ENCODE measurements at regions not wholly inside any gene's neighbourhood (a gene's known extent, or its start where the extent isn't known, plus 50 kb on each side); places are given as distances from the start of the nearest gene placed in this dataset.

DNA sequence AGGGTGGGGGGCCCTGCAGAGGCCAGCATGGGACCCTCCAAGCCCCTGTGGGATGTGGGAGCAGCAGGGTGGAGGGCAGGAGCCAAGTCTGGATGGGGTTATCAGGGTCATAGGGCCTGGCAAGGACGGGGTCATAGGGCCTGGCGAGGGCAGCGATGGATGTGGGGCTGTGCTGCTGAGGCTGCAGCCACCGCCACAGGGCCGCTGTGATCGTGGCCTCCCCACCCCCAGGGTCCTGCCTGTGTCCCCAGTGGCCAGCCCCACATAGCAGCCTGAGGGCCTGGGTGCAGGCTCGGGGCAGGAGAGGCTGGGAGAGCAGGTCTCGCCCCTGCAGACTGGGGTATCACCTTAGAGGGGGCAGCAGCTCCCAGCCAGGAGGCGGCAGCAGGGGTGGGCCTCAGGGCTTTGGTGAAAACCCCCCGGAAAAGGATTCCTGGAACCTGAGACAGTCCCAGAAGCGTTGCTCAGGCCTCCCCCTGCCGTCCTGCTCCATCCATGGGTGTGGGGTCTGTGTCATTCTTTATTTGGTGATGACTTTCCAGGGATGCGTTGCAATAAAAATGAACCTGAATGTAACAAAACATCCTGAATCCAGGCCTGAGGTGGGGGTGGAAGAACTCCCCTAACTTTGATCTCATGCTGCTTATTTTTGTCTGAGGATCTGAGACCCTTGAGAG lies 107.3 kb upstream of the SHH start:
- Histone ChIP-seq H3K27ac (ENCODE audit: low read length) (peak overlapping the region; percentile 70), H3K4me1 (ENCODE audit: control insufficient read depth, insufficient read depth, low read length) (peaks cover 27% of the 10 kb centered on the region), H3K4me3 (ENCODE audit: low read depth in 2 of 2, low read length in 2 of 2) (no peak overlapping the region), H3K9me3 (ENCODE audit: control insufficient read depth, insufficient read depth, low read depth, low read length) (no peaks in the 10 kb centered on the region), H3K27me3 (ENCODE audit: control insufficient read depth, insufficient read depth, low read length) (no peaks in the 10 kb centered on the region), H3K36me3 (ENCODE audit: control insufficient read depth, insufficient read depth, low read length) (no peaks in the 10 kb centered on the region)
- DNase-seq (ENCODE audit: low read depth, low spot score) = no peak
- in situ Hi-C loops (cut with HindIII; ENCODE audit: low pct_unique_long_range_greater_than_20kb, low sequenced_read_pairs) = no loop called here
- intact Hi-C loops (cut with micrococcal nuclease; ENCODE audit: unreplicated experiment) = no loop called here
- no TSS peak for BruUV-seq (replicated peaks)
- no peak for TF ChIP-seq POLR2AphosphoS5 (IDR thresholded peaks at IDR 0.05; ENCODE audit: low read depth, low read length)
- ChIA-PET POLR2A (no interaction called here), CTCF (no interaction called here)
- peak; percentile 84 for ATAC-seq

DNA sequence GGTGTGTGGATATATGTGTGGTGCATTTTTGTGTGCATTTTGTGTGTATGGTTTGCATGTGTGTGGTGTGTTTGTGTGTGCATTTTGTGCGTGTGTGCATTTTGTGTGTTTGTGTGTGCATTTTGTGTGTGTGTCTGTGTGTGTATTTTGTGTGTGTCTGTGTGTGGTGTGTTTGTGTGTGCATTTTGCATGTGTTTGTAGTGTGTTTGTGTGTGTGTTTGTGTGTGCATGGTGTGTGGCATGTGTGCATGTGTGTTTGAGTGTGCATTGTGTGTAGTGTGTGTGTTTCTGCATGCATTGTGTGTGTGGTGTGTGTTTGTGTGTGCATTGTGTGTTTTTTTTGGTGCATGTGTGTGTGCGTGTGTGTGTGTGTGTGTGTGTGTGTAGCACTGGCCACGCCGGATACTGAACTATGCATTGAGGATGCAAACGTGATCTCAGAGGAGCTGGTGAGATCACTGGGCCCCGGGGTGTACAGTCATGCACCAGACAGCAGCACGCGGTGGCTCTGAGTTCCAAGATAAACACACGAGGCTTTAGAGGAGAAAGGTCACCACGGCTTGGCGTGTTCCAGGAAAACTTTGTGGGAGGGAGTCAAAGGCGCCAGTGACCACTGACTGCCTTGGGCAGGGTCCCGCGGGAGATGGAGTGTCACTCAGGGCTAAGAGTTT lies 106.6 kb upstream of the SHH start:
- ChIA-PET POLR2A (no interaction called here), CTCF (no interaction called here)
- Histone ChIP-seq H3K36me3 (ENCODE audit: control insufficient read depth, insufficient read depth, low read length) (no peaks in the 10 kb centered on the region), H3K27me3 (ENCODE audit: control insufficient read depth, insufficient read depth, low read length) (no peaks in the 10 kb centered on the region), H3K4me3 (ENCODE audit: low read depth in 2 of 2, low read length in 2 of 2) (no peak overlapping the region), H3K9me3 (ENCODE audit: control insufficient read depth, insufficient read depth, low read depth, low read length) (no peaks in the 10 kb centered on the region), H3K27ac (ENCODE audit: low read length) (peak overlapping the region; percentile 70), H3K4me1 (ENCODE audit: control insufficient read depth, insufficient read depth, low read length) (peaks cover 27% of the 10 kb centered on the region)
- in situ Hi-C loops (cut with HindIII; ENCODE audit: low pct_unique_long_range_greater_than_20kb, low sequenced_read_pairs) = no loop called here
- no TSS peak for BruUV-seq (replicated peaks)
- peak; percentile 95 for ATAC-seq
- no peak for TF ChIP-seq SIN3A (IDR thresholded peaks at IDR 0.05; ENCODE audit: borderline replicate concordance, insufficient read depth, low read depth, low read length)
- TF ChIP-seq POLR2AphosphoS5 (IDR thresholded peaks at IDR 0.05; ENCODE audit: low read depth, low read length) = peak; percentile 76
- TF ChIP-seq, protein P1, sequence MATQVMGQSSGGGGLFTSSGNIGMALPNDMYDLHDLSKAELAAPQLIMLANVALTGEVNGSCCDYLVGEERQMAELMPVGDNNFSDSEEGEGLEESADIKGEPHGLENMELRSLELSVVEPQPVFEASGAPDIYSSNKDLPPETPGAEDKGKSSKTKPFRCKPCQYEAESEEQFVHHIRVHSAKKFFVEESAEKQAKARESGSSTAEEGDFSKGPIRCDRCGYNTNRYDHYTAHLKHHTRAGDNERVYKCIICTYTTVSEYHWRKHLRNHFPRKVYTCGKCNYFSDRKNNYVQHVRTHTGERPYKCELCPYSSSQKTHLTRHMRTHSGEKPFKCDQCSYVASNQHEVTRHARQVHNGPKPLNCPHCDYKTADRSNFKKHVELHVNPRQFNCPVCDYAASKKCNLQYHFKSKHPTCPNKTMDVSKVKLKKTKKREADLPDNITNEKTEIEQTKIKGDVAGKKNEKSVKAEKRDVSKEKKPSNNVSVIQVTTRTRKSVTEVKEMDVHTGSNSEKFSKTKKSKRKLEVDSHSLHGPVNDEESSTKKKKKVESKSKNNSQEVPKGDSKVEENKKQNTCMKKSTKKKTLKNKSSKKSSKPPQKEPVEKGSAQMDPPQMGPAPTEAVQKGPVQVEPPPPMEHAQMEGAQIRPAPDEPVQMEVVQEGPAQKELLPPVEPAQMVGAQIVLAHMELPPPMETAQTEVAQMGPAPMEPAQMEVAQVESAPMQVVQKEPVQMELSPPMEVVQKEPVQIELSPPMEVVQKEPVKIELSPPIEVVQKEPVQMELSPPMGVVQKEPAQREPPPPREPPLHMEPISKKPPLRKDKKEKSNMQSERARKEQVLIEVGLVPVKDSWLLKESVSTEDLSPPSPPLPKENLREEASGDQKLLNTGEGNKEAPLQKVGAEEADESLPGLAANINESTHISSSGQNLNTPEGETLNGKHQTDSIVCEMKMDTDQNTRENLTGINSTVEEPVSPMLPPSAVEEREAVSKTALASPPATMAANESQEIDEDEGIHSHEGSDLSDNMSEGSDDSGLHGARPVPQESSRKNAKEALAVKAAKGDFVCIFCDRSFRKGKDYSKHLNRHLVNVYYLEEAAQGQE (IDR thresholded peaks at IDR 0.05; ENCODE audit: insufficient read depth in 1 of 2, low read depth in 2 of 2, low read length in 1 of 2) = no peak
- TF ChIP-seq, protein P2, sequence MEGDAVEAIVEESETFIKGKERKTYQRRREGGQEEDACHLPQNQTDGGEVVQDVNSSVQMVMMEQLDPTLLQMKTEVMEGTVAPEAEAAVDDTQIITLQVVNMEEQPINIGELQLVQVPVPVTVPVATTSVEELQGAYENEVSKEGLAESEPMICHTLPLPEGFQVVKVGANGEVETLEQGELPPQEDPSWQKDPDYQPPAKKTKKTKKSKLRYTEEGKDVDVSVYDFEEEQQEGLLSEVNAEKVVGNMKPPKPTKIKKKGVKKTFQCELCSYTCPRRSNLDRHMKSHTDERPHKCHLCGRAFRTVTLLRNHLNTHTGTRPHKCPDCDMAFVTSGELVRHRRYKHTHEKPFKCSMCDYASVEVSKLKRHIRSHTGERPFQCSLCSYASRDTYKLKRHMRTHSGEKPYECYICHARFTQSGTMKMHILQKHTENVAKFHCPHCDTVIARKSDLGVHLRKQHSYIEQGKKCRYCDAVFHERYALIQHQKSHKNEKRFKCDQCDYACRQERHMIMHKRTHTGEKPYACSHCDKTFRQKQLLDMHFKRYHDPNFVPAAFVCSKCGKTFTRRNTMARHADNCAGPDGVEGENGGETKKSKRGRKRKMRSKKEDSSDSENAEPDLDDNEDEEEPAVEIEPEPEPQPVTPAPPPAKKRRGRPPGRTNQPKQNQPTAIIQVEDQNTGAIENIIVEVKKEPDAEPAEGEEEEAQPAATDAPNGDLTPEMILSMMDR (IDR thresholded peaks at IDR 0.05) = no peak
- peak; percentile 61; the same call in 1 of the 2 replicates for TF ChIP-seq TCF7L2 (IDR thresholded peaks at IDR 0.05; ENCODE audit: low read depth, low read length)
- intact Hi-C loops (cut with micrococcal nuclease; ENCODE audit: unreplicated experiment) = no loop called here
- peak; percentile 96 for DNase-seq (ENCODE audit: low read depth, low spot score)

DNA sequence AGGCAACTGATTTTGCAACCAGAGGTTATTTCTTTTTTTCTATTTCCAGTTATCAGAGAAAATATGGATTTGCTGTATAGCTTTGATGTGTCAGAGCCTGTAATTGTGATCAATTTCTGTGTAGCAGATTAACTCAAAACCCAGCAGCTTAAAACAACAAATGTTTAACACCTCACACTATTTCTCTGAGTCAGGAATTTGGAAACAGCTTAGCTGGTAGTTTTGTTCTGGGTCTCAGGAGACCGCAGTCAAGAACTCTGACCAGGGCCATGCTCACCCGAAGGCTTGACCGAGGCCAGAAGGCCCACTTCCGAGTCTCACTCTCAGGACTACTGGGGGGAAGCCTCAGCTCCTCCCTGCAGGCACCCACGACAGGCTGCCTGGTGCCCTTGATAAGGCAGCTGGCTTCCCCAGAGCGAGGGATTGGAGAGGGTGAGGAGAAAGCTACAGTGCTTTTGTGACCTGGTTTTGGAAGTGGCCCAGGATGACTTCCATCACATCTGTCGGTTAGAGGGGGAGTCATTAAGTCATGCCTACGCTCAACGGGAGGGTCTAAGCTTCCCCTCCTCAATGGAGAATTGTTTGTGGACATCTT lies 105.7 kb upstream of the SHH start:
- Histone ChIP-seq H3K27me3 (ENCODE audit: control insufficient read depth, insufficient read depth, low read length) (no peaks in the 10 kb centered on the region), H3K4me3 (ENCODE audit: low read depth in 2 of 2, low read length in 2 of 2) (no peak overlapping the region), H3K36me3 (ENCODE audit: control insufficient read depth, insufficient read depth, low read length) (no peaks in the 10 kb centered on the region), H3K9me3 (ENCODE audit: control insufficient read depth, insufficient read depth, low read depth, low read length) (no peaks in the 10 kb centered on the region), H3K27ac (ENCODE audit: low read length) (peak overlapping the region; percentile 30), H3K4me1 (ENCODE audit: control insufficient read depth, insufficient read depth, low read length) (peaks cover 27% of the 10 kb centered on the region)
- no TSS peak for BruUV-seq (replicated peaks)
- ATAC-seq (no peak), DNase-seq (ENCODE audit: low read depth, low spot score) (no peak)
- intact Hi-C loops (cut with micrococcal nuclease; ENCODE audit: unreplicated experiment) = no loop called here
- TF ChIP-seq, protein P1 (IDR thresholded peaks at IDR 0.05; ENCODE audit: insufficient read depth in 1 of 2, low read depth in 2 of 2, low read length in 1 of 2) = no peak
- no peak for TF ChIP-seq POLR2AphosphoS5 (IDR thresholded peaks at IDR 0.05; ENCODE audit: low read depth, low read length)
- no peak for TF ChIP-seq TCF7L2 (IDR thresholded peaks at IDR 0.05; ENCODE audit: low read depth, low read length)
- TF ChIP-seq, protein P2 (IDR thresholded peaks at IDR 0.05) = no peak
- no peak for TF ChIP-seq SIN3A (IDR thresholded peaks at IDR 0.05; ENCODE audit: borderline replicate concordance, insufficient read depth, low read depth, low read length)
- ChIA-PET POLR2A (no interaction called here), CTCF (no interaction called here)
- in situ Hi-C loops (cut with HindIII; ENCODE audit: low pct_unique_long_range_greater_than_20kb, low sequenced_read_pairs) = no loop called here

Data from Panc1 (cell line).